Inferior parietal cortex (tissue), 1 donor: ENCODE measurements at regions not wholly inside any gene's neighbourhood (a gene's known extent, or its start where the extent isn't known, plus 50 kb on each side); places are given as distances from the start of the nearest gene placed in this dataset.

Experiments used
- DNase-seq: peaks from one replicate; pipeline ENCODE4 v3.0.0-alpha.2; 2016; ENCODE audit errors: extremely low spot score

DNA sequence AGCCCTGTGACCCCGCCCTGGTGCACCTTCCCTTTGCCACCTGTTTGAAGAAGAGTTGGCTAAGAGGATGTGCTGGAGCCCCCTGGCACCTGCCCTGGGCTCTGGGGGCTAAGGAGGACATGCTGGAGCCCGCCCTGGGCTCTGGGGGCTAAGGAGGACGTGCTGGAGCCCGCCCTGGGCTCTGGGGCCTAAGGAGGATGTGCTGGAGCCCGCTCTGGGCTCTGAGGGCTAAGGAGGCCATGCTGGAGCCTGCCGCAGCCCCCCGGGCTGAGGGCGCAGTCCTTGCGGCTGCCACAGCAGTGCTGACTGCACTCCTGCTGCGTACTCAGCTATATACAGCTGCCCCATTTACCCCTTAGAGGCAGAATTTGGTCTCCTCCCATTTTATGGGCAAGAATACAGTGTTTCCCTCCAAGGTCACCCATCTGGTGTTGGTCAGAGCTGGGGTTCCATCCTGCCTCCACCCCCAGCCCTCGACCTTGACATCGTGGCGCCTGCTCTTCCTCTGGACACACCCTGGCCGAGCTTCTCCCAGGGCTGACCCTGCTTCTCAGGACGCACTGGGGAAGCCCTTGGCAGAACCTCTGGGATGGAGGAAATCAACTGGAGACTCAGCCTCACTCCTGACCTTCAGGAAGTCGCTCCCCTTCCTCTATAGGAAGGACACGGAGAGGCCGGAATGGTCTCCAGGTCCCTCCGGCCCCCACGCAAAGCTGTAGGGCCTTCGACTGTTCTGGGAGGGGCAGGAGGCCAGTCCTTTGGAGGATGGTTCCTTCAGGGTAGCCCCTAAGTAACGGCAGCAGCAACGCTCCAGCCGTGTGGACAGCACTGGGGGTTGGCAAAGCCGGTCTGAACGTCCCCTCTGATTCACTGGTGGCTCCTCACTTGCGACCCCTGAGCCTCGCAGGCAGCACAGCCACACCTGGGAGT, 65.0 kb upstream of the HPCAL1 start:
- DNase-seq: no peak

DNA sequence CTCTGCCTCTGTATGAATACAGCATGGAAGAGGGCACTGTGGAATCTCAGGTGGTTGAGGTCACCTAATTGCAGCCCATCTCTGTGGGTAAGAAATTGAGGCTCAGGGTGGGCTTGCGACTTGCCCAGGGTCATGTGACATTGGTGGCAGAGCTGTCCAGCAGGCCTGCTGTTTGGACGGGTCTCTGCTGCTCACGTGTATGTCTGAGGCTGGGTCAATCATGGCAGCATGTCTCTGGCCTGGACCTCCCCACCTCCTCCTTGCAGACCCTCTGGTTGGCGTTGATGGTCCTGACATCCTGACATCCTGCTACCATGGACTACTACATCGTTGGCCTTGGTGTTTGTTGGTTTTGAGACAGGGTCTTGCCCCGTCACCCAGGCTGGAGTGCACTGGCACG, 64.3 kb upstream of the HPCAL1 start:
- no peak for DNase-seq

DNA sequence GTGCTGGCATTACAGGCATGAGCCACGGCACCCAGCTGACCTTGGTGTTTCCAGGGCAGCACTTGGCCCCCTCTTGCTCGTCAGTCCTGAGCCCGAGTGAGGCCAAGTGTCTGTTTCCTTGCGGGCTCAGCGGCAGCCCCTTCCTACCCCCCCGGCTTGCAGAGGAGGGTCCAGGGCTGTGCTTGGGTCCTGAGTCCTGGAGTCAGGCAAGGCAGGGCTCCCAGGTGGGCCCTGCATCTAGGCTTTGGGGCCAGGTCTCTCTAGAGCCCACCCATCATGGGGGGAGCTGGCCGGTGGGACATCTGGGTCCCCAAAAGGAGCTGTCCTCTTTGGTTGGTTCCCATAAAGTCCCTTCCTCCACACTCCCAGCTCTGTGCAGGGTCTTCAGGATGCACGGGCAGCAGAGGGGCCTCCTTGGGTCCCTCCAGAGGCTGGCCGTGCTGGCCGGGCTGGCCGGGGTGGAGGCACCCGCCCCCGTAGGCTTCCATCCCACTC, 63.7 kb upstream of the HPCAL1 start:
- DNase-seq: no peak

DNA sequence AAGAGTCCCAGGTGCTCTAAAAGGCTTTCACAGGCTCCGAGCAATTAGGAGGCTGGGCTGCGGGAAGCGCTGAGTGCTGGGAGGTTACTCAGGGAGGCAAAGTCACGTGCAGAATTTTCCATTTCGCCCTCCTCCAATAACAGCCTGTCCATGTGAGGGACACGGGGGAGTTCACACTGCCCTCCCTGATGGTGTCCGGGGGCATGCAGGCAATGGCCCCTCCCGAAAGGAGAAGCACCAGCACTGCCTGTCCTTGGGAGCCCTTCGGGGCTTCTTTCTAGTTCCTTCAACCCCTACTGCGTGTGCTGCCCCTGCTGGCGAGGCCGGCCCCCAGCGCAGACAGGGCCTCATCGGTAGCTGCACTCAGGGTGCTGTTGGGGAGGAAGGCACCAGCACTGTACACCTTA, 63.1 kb upstream of the HPCAL1 start:
- DNase-seq: no peak

DNA sequence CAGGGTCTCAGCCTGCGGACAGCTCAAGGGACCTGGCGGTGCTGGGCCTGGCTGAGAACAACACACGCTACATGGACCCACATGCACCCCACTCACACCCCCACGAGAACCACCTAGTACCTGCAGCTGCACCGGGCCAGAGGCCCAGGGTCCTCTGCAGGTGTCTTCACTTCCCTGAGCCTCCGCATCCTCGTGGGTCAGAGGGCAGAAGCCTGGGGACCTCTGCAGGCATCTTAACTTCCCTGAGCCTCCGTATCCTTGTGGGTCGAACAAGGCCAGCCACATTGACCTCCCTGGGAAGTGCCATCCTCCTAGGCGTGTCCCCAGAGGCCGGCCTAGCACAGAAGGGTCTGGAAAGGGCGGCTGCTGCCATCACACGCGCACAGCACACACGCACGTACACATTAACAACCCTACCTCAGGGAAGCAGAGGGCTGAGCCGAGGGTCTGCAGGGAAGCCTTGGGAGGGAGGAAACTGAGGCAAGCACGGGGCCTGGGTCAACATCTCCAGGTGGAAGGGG, 62.5 kb upstream of the HPCAL1 start:
- no peak for DNase-seq

DNA sequence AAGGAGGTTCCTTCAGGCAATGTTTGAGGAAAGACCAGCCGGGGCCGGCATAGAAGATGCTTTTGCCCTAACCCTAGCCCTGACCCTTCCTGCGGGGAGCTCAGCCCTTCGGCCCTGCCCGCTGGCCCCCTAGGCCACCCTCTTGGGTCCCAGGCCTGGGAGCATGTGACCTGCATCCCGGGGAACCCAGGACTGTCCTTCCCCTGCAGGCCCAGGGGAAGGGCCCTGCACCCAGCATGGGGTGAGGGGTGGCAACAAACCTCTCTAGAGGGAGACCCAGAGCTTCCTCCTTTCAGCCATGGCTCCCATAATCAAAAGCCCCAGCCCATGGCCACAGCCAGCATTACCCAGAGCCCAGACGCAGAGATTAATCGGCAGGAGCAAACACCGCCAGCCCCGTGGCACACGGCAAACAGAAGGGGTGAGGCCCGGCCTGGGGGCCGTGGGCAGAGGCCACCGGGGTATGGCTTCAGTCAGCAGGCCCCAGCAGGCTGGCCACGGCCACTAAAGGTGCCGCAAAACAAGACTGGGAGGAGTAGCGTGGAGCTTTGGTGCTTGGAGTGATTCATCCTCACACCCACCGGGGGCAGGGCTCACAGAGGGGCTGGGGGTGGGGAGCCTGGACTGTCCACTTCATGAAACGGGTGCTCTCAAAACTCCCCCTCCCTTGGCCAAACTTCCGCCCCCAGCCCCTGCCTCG, 61.6 kb upstream of the HPCAL1 start:
- no peak for DNase-seq

DNA sequence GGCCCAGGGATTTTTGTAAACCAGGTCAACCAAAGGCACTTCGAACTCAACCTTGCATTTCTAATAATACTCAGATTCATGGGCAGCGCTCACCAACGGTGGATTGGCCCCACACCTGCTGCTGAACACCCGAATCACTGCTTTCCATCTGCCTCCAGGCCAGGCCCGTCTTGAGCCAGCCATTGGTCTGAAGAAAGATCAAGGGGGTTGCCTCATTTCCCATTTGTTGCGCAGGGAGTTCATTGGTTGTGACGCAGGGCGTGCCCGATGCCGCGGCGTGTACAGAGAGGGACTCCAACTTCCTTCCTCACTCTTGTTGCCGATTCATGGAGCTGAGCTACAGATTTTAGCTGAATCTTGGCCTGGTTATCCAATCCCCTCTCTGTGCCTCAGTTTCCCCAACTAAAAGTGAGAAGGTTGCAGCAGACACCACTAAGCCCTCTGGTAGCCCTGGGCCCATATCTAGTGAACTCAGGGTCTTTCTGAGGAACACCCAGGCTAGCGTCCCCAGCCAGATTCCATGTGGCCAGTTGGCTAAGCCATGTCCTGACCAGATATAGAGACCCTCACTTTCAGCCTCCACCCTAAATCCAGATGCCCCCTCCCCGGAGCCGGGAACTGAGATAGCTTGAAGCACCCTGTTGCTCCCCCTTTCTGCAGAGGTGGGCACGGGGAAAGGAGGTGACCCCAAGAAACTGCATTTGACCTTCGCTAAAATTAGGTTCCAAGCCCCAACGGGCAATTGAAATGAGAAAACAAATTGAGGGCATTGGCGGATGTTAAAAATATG, 60.9 kb upstream of the HPCAL1 start:
- no peak for DNase-seq

DNA sequence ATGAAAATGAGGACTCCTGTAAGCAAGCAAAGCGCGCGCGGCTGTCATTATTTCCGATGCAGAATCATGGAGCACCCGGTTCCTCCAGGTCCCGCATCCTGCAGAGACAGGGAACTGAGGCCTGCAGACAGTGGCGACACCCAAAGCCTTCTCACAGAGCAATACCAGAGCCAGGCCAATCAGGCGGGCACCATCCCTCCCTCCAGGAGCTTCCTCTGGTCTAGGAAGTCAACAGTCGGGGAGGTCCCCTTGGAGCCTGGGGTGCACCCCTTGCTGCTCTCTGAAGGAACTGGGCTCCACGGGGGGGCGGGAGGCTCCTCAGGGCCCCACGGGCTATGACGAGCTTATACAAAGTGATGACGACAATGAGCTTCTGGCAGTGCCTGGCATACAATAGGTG, 60.3 kb upstream of the HPCAL1 start:
- DNase-seq: no peak

DNA sequence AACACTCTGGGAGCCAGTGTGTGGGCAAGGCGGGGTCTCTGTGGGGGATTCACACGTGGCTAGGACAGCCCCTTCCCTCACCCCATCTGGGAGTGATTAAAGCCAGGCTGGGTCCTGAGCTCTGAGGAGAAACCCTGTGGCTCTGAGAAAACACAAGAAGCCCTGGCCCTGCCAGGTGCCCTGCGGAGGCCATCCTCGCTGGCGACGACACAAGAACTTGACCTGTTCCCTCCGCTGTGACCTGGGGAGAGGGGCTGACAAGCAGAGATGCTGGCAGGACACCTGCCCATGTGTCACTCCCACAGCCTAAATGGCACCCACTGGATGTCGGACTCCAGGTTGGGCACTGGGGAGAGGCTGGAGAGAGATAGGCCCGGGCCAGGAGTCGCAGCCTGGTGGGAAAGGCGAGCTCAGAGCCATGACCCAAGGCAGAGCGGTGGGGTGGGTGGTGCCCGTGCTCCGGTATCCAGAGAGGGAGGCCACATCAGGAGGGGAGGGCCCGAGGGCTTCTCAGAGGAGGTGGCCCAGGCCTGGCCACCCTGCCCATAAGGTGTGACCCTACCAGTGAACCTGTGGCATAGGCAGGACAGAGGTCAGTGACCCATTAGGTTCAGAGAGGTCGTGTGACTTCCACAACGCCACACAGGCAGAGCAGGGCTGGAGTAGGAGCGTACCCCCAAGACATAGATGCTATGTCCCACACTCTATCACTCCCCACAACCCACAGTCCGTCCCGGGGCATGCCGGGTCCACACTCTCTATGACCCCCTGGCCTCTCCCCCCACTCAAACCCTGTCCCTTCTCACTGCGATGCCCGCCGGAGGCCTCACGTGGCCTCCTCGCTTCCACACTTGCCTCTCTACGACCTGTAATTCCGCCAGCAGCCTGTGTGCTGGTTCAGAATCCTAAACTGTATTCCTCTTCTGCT, 59.4 kb upstream of the HPCAL1 start:
- DNase-seq: no peak

DNA sequence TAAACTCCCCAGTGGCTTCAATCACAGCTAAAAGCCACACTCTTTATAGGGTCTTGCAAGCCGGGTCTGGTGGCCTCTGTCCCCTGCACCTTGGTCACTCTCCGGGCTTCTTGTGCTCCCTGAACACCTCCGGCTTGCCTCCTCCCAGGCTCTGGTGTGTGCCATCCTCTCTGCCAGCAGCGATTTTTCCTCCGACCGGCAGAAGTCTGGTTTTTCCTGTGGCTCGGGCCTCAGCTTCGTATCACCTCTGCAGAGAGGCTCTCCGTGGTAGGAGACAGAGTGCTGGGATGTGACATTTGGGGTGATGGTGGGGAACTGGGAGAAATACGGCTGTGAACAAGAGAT, 58.8 kb upstream of the HPCAL1 start:
- no peak for DNase-seq

DNA sequence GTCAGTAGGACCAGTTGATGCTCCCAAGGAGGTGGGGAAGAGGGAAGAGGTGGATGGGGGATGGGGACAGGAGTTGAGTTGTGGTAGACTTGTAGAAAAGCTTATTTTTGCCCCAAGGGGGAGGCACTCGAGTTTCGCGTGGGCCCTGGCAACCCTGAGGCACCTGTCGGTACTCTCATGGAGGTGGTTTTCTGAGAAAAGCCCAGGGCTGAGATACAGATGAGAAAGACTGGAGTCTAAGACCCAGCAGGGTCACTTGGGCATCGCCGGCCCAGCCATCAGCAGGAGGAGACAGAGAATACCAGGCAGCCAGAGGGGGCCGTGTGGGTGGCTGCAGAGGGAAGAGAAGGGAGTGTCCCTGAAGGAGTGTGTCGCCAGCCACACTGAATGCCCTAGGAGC, 57.7 kb upstream of the HPCAL1 start:
- DNase-seq: no peak

DNA sequence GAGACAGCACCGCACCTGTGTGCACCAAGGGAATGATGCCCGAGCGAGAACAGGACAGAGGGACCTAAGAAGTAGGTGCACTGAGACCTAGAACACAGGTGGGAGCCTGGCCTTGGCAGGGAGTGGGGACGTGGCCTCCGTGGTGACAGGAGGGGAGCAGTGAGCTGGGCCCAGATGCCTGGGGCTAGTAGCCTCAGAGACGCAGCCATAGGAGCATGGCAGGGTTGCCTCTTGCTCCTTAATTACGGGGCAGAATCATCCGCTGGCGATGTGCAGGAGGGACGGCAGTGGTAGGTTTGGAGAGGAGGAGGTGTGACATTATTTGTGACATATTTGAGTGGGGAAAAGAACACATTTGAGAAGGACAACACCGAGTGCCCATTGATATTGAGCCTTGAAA, 57.0 kb upstream of the HPCAL1 start:
- no peak for DNase-seq

DNA sequence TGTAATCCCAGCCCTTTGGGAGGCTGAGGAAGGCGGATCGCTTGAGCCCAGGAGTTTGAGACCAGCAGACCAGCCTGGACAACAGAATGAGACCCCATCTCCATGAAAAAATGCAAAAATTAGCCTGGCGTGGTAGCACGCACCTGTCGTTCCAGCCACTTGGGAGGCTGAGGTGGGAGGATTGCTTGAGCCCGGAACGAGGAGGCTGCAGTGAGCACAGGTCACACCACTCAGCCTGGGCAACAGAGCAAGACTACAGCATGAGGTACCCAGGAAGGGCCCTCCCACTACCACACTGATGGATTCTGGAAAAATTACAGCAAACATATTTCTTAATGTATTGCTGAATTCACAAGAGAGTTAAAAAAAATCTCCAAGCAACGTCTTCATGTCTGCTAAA, 56.3 kb upstream of the HPCAL1 start:
- DNase-seq: no peak

DNA sequence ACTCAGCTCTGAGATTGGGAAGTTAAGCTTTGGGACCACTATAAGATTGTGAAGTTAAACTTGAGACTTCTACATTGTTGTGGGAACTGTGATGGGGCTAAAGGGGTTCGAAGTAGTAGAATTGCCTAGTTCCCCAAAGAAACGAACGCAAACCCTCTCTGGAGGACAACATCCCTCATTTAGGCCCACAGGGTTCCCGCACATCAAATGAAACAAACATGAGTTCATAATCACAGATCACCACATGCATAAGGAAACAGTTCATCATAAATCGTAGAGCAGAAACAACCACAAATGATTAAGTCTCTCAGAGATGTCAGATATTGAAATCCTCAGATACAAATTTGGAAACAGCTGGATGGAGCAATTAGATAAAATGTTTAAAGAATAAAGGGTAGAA, 55.9 kb upstream of the HPCAL1 start:
- DNase-seq: no peak

DNA sequence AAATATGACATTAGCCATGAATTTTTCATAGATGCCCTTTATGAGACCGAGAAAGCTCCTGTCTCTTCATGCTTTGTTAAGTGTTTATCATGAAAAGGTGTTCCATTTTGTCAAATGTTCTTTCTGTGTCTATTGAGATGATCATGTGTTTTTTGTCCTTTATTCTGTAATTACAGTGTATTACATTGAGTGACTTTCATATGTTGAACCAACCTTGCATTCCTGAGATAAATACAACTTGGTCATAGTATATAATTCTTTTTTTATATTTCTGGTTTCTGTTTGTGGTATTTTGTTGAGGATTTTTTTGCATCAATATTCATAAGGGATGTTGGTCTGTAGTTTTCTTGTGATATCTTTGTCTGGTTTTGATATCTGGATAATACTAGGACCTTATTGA, 52.9 kb upstream of the HPCAL1 start:
- no peak for DNase-seq

DNA sequence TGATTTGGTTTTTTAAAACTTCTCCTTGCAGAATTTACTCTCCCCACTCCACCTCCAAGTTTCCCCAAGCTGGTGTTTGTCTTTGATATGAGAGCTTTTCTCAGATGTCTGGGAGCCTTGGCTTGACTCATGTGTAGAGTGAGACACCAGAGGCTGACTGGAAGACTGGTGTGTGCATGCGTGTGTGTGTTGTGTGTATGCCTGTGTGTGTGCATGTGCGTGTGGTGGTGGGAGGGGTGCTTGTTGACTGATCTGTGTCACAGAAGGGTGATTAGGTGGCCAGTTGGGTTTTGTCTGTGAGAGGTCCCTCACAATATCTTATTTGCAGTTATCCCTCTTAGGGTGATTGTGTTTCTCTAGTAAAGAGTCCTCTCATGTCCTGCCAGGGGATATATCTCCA, 50.5 kb upstream of the HPCAL1 start:
- no peak for DNase-seq

DNA sequence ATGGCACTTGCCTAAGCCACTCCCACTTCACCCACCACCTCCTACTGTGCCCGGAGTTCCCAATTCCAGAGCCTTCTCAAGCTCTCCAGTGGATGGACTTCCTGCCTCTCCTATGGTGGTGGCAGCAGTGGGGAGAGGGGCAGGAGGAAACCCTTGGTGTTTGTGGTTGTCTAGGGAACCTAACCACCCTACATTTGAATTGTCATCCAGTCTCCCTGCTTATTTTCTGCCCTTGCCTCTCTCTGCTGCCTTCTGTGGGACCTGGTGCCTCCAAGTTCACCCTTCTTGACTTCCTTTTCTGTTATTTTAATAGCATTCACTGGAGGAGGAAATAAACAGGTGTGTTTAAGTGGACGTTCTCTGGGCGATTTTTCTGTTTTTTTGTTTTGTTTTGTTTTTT, 50.0 kb upstream of the HPCAL1 start:
- DNase-seq: no peak
